ENCODE measurements at regions not wholly inside any gene's neighbourhood (a gene's known extent, or its start where the extent isn't known, plus 50 kb on each side); places are given as distances from the start of the nearest gene placed in this dataset.
"Not testable (repeated sequence)": the region's sequence is repeated elsewhere in the genome, so short reads cannot be mapped to it uniquely, and the experiment has no call there.

- DNase-seq: no peak
Measured at GRCh38 chr4:59248313-59248712, 1951.8 kb upstream of the ADGRL3 start.

GRCh38 chr4:59249110-59249509 is 1951.0 kb upstream of the ADGRL3 start:
- DNase-seq: no peak

- DNase-seq: no peak
Measured at GRCh38 chr4:59258002-59258401, 1942.1 kb upstream of the ADGRL3 start.

- no peak for DNase-seq
Measured at GRCh38 chr4:59307609-59308008, 1892.5 kb upstream of the ADGRL3 start.

GRCh38 chr4:59314637-59315036 is 1885.5 kb upstream of the ADGRL3 start:
- no peak for DNase-seq

- DNase-seq: no peak
Measured at GRCh38 chr4:59339631-59340030, 1860.5 kb upstream of the ADGRL3 start.

- DNase-seq: no peak
Measured at GRCh38 chr4:59341506-59341905, 1858.6 kb upstream of the ADGRL3 start.

GRCh38 chr4:59348949-59349348 is 1851.2 kb upstream of the ADGRL3 start:
- no peak for DNase-seq

- DNase-seq: no peak
Measured at GRCh38 chr4:59369229-59369628, 1830.9 kb upstream of the ADGRL3 start.

- DNase-seq: no peak
Measured at GRCh38 chr4:59374416-59374815, 1825.7 kb upstream of the ADGRL3 start.

- no peak for DNase-seq
Measured at GRCh38 chr4:59380841-59381366, 1819.2 kb upstream of the ADGRL3 start.

GRCh38 chr4:59381591-59381990 is 1818.5 kb upstream of the ADGRL3 start:
- no peak for DNase-seq

GRCh38 chr4:59387759-59388758 is 1812.1 kb upstream of the ADGRL3 start:
- DNase-seq: no peak

- DNase-seq: no peak
Measured at GRCh38 chr4:59393780-59394179, 1806.3 kb upstream of the ADGRL3 start.

GRCh38 chr4:59400334-59400733 is 1799.8 kb upstream of the ADGRL3 start:
- DNase-seq: no peak

- DNase-seq: no peak
Measured at GRCh38 chr4:59409647-59410046, 1790.5 kb upstream of the ADGRL3 start.

GRCh38 chr4:59412739-59413138 is 1787.4 kb upstream of the ADGRL3 start:
- DNase-seq: no peak

GRCh38 chr4:59455751-59456150 is 1744.4 kb upstream of the ADGRL3 start:
- DNase-seq: no peak

- no peak for DNase-seq
Measured at GRCh38 chr4:59457576-59457975, 1742.5 kb upstream of the ADGRL3 start.

GRCh38 chr4:59484944-59485343 is 1715.2 kb upstream of the ADGRL3 start:
- no peak for DNase-seq

GRCh38 chr4:59500103-59500502 is 1700.0 kb upstream of the ADGRL3 start:
- no peak for DNase-seq

- no peak for DNase-seq
Measured at GRCh38 chr4:59503731-59504130, 1696.4 kb upstream of the ADGRL3 start.

- not testable (repeated sequence) for DNase-seq
Measured at GRCh38 chr4:59511809-59512208, 1688.3 kb upstream of the ADGRL3 start.

GRCh38 chr4:59517007-59517406 is 1683.1 kb upstream of the ADGRL3 start:
- no peak for DNase-seq

All from stimulated activated naive CD4-positive, alpha-beta T cell (primary cell).